ENCODE measurements at regions not wholly inside any gene's neighbourhood (a gene's known extent, or its start where the extent isn't known, plus 50 kb on each side); places are given as distances from the start of the nearest gene placed in this dataset.

GRCh38 chr11:80632691-80633090 lies 1191.9 kb upstream of the TENM4 start:
- H2BK5ac ChIP-seq (ENCODE audit: low read depth, low read length): no peak overlapping the region
- H4K20me1 ChIP-seq (replicated peaks in 1 of 2; ENCODE audit: control insufficient read depth in 1 of 2, insufficient read depth in 2 of 2, low read length in 2 of 2): no peaks in the 10 kb centered on the region
- no peak overlapping the region for H2BK12ac ChIP-seq (ENCODE audit: low read depth, low read length)
- no peak overlapping the region for H3K56ac ChIP-seq (replicated peaks; ENCODE audit: insufficient read length, low read depth, low read length)
- no peaks in the 10 kb centered on the region for H3K36me3 ChIP-seq (ENCODE audit: control insufficient read depth in 2 of 4, insufficient read depth in 4 of 4, low read length in 3 of 4)
- H2AK5ac ChIP-seq (ENCODE audit: low read depth, low read length): no peak overlapping the region
- H4K91ac ChIP-seq (replicated peaks; ENCODE audit: insufficient read length, low read length): no peak overlapping the region
- ChIA-PET POLR2A (ENCODE audit: partially characterized antibody) (no interaction called here), CTCF (ENCODE audit: partially characterized antibody) (no interaction called here)
- no peak overlapping the region for H2BK120ac ChIP-seq (replicated peaks; ENCODE audit: low read depth, low read length)
- 91% methylated on average over 4 of the region's 4 CpGs; no CpG with 5 or more reads in 1 of the 2 experiments for WGBS, 2 experiments (ENCODE audit: extremely low coverage in 1 of 2, insufficient coverage in 1 of 2, insufficient read length in 1 of 2, insufficient replicate concordance in 2 of 2, low coverage in 1 of 2, low lambda C conversion rate in 2 of 2, missing lambda C conversion rate in 1 of 2)
- H3K9ac ChIP-seq (replicated peaks in 1 of 4; ENCODE audit: extremely low read depth in 1 of 4, low read depth in 3 of 4, low read length in 3 of 4): no peak overlapping the region
- no peak overlapping the region for H3K18ac ChIP-seq (ENCODE audit: extremely low read depth, low read length)
- no peaks in the 10 kb centered on the region for H3K23me2 ChIP-seq (ENCODE audit: low read depth, low read length)
- H2AFZ ChIP-seq (ENCODE audit: low read length): no peak overlapping the region
- no peak overlapping the region for H2BK20ac ChIP-seq (ENCODE audit: low read length)
- H3K4me1 ChIP-seq (replicated peaks in 1 of 4; ENCODE audit: control insufficient read depth in 3 of 4, insufficient read depth in 4 of 4, low read length in 3 of 4): peaks cover 0 to 4% (median 0%) of the 10 kb centered on the region in 4 experiments; a peak in 1 of 7 replicates
- no peaks in the 10 kb centered on the region for H3K79me1 ChIP-seq (ENCODE audit: low read depth, low read length)
- H3K79me2 ChIP-seq (ENCODE audit: control insufficient read depth in 1 of 2, insufficient read depth in 2 of 2, low read length in 2 of 2): no peaks in the 10 kb centered on the region
- H3K27ac ChIP-seq (ENCODE audit: low read depth, low read length): no peak overlapping the region
- no peak overlapping the region for H3K4ac ChIP-seq (replicated peaks; ENCODE audit: insufficient read length, low read depth, low read length)
- no peak overlapping the region for H3K23ac ChIP-seq (ENCODE audit: insufficient read length)
- no peak overlapping the region for H3K4me2 ChIP-seq (ENCODE audit: insufficient read depth in 1 of 2, low read depth in 2 of 2, low read length in 2 of 2)
- no peak overlapping the region for H4K8ac ChIP-seq (ENCODE audit: extremely low read depth, insufficient read depth, low read length)
- FAIRE-seq (no peak), DNase-seq (ENCODE audit: low read depth in 1 of 2, low spot score in 2 of 2) (no peak)
- no peak overlapping the region for H4K5ac ChIP-seq (ENCODE audit: insufficient read length, low read depth, low read length)
- no peak overlapping the region for H2BK15ac ChIP-seq (ENCODE audit: low read length)
- no peak overlapping the region for H3K14ac ChIP-seq (ENCODE audit: insufficient read length)
- H3K9me3 ChIP-seq (ENCODE audit: insufficient read depth in 2 of 2, low read depth in 1 of 2, low read length in 1 of 2): no peaks in the 10 kb centered on the region
- peaks cover 0 to 1% (median 0%) of the 10 kb centered on the region in 4 experiments; a peak in 1 of 7 replicates for H3K27me3 ChIP-seq (replicated peaks in 1 of 4; ENCODE audit: control insufficient read depth in 3 of 4, extremely low read depth in 1 of 4, insufficient read depth in 3 of 4, low read length in 3 of 4)
- H3K4me3 ChIP-seq (ENCODE audit: extremely low read depth in 1 of 4, insufficient read depth in 2 of 4, low read depth in 3 of 4, low read length in 4 of 4): no peak overlapping the region
- TF ChIP-seq TBP (IDR thresholded peaks at IDR 0.05; ENCODE audit: low read depth, low read length) (no peak), CTBP2 (IDR thresholded peaks at IDR 0.05; ENCODE audit: borderline replicate concordance, insufficient read depth, insufficient read length, low read length) (no peak), JUND (IDR thresholded peaks at IDR 0.05; ENCODE audit: low read length) (no peak), SP4 (IDR thresholded peaks at IDR 0.05; ENCODE audit: low read length) (no peak), TAF1 (IDR thresholded peaks at IDR 0.05; ENCODE audit: low read depth, low read length) (no peak), SRF (IDR thresholded peaks at IDR 0.05; ENCODE audit: low read depth, low read length) (no peak), RBBP5 (IDR thresholded peaks at IDR 0.05; ENCODE audit: borderline replicate concordance, low read depth, low read length) (no peak), SIN3A (conservative IDR thresholded peaks at IDR 0.05 in 1 of 2, IDR thresholded peaks at IDR 0.05 in 1 of 2; ENCODE audit: low read depth in 1 of 2, low read length in 2 of 2) (no peak), BCL11A (IDR thresholded peaks at IDR 0.05; ENCODE audit: low read depth in 2 of 2, low read length in 2 of 2) (no peak), GABPA (IDR thresholded peaks at IDR 0.05; ENCODE audit: borderline replicate concordance, insufficient read depth, low read length) (no peak), CHD2 (IDR thresholded peaks at IDR 0.05; ENCODE audit: low read length) (no peak), ZNF274 (IDR thresholded peaks at IDR 0.05; ENCODE audit: borderline replicate concordance, extremely low read depth, low read length) (no peak), E2F6 (IDR thresholded peaks at IDR 0.05) (no peak), TCF12 (IDR thresholded peaks at IDR 0.05; ENCODE audit: low read depth, low read length) (no peak), KDM5A (IDR thresholded peaks at IDR 0.05; ENCODE audit: low read length) (no peak)

All from H1 (cell line).